ENCODE measurements at regions not wholly inside any gene's neighbourhood (a gene's known extent, or its start where the extent isn't known, plus 50 kb on each side); places are given as distances from the start of the nearest gene placed in this dataset.
"Not testable (repeated sequence)": the region's sequence is repeated elsewhere in the genome, so short reads cannot be mapped to it uniquely, and the experiment has no call there.

GRCh38 chrX:103428525-103428924, 52.2 kb downstream of the BEX3 start:
- H3K4me3 ChIP-seq (ENCODE audit: low read length in 2 of 2): no peak overlapping the region
- no peaks in the 10 kb centered on the region for H3K36me3 ChIP-seq (ENCODE audit: control insufficient read depth in 1 of 2, insufficient read depth in 2 of 2, low read length in 1 of 2)
- intact Hi-C loops (cut with DNase I): no loop called here
- ATAC-seq (ENCODE audit: low FRiP score): no peak
- H3K4me1 ChIP-seq (ENCODE audit: control insufficient read depth in 1 of 2, insufficient read depth in 2 of 2, low read length in 2 of 2): no peaks in the 10 kb centered on the region
- no peaks in the 10 kb centered on the region for H3K27me3 ChIP-seq (ENCODE audit: control insufficient read depth in 1 of 2, insufficient read depth in 2 of 2, low read length in 1 of 2)
- DNase-seq: no peak
- WGBS, 2 donors: 75 to 95% methylated on average over 2 of the region's 2 CpGs
- no peak overlapping the region for H3K27ac ChIP-seq (ENCODE audit: low read depth in 1 of 2, low read length in 2 of 2)
- no peaks in the 10 kb centered on the region for H3K9me3 ChIP-seq (ENCODE audit: control insufficient read depth, low read length)

- H3K27me3 ChIP-seq (ENCODE audit: control insufficient read depth in 1 of 2, insufficient read depth in 2 of 2, low read length in 1 of 2); DNase-seq; H3K9me3 ChIP-seq (ENCODE audit: control insufficient read depth, low read length); ATAC-seq (ENCODE audit: low FRiP score); H3K4me1 ChIP-seq (ENCODE audit: control insufficient read depth in 1 of 2, insufficient read depth in 2 of 2, low read length in 2 of 2); H3K27ac ChIP-seq (ENCODE audit: low read depth in 1 of 2, low read length in 2 of 2); H3K4me3 ChIP-seq (ENCODE audit: low read length in 2 of 2); H3K36me3 ChIP-seq (ENCODE audit: control insufficient read depth in 1 of 2, insufficient read depth in 2 of 2, low read length in 1 of 2); intact Hi-C loops (cut with DNase I): not testable (repeated sequence)
- WGBS, 2 donors: 71 to 95% methylated on average over 7 of the region's 7 CpGs
These were observed 52.7 kb downstream of the BEX3 start for GRCh38 chrX:103429026-103429425.

- H3K36me3 ChIP-seq (ENCODE audit: control insufficient read depth in 1 of 2, insufficient read depth in 2 of 2, low read length in 1 of 2): no peaks in the 10 kb centered on the region
- ATAC-seq (ENCODE audit: low FRiP score) (no peak), DNase-seq (no peak)
- H3K27ac ChIP-seq (ENCODE audit: low read depth in 1 of 2, low read length in 2 of 2): no peak overlapping the region
- no peak overlapping the region for H3K4me3 ChIP-seq (ENCODE audit: low read length in 2 of 2)
- intact Hi-C loops (cut with DNase I): no loop called here
- H3K4me1 ChIP-seq (ENCODE audit: control insufficient read depth in 1 of 2, insufficient read depth in 2 of 2, low read length in 2 of 2): no peaks in the 10 kb centered on the region
- H3K27me3 ChIP-seq (ENCODE audit: control insufficient read depth in 1 of 2, insufficient read depth in 2 of 2, low read length in 1 of 2): no peaks in the 10 kb centered on the region
- WGBS, 2 donors: 85 to 93% methylated on average over 7 of the region's 7 CpGs
- H3K9me3 ChIP-seq (ENCODE audit: control insufficient read depth, low read length): no peaks in the 10 kb centered on the region
These were observed 55.0 kb downstream of the BEX3 start for GRCh38 chrX:103431316-103431715.

GRCh38 chrX:103432841-103433240, 56.5 kb downstream of the BEX3 start:
- H3K27me3 ChIP-seq (ENCODE audit: control insufficient read depth in 1 of 2, insufficient read depth in 2 of 2, low read length in 1 of 2); H3K27ac ChIP-seq (ENCODE audit: low read depth in 1 of 2, low read length in 2 of 2); H3K36me3 ChIP-seq (ENCODE audit: control insufficient read depth in 1 of 2, insufficient read depth in 2 of 2, low read length in 1 of 2); ATAC-seq (ENCODE audit: low FRiP score); intact Hi-C loops (cut with DNase I); DNase-seq; H3K4me1 ChIP-seq (ENCODE audit: control insufficient read depth in 1 of 2, insufficient read depth in 2 of 2, low read length in 2 of 2); H3K9me3 ChIP-seq (ENCODE audit: control insufficient read depth, low read length); H3K4me3 ChIP-seq (ENCODE audit: low read length in 2 of 2): not testable (repeated sequence)
- whole genome bisulfite sequencing, 2 donors: 68 to 91% methylated on average over 5 of the region's 5 CpGs

- no peaks in the 10 kb centered on the region for H3K9me3 ChIP-seq (ENCODE audit: control insufficient read depth, low read length)
- intact Hi-C loops (cut with DNase I): no loop called here
- no peak overlapping the region for H3K27ac ChIP-seq (ENCODE audit: low read depth in 1 of 2, low read length in 2 of 2)
- no peaks in the 10 kb centered on the region for H3K36me3 ChIP-seq (ENCODE audit: control insufficient read depth in 1 of 2, insufficient read depth in 2 of 2, low read length in 1 of 2)
- H3K27me3 ChIP-seq (ENCODE audit: control insufficient read depth in 1 of 2, insufficient read depth in 2 of 2, low read length in 1 of 2): no peaks in the 10 kb centered on the region
- DNase-seq: no peak
- ATAC-seq (ENCODE audit: low FRiP score): no peak
- 72 to 91% methylated on average over 5 of the region's 5 CpGs for WGBS, 2 donors
- no peaks in the 10 kb centered on the region for H3K4me1 ChIP-seq (ENCODE audit: control insufficient read depth in 1 of 2, insufficient read depth in 2 of 2, low read length in 2 of 2)
- H3K4me3 ChIP-seq (ENCODE audit: low read length in 2 of 2): no peak overlapping the region
These were observed 61.0 kb downstream of the BEX3 start for GRCh38 chrX:103437147-103437873.

GRCh38 chrX:103439161-103439560, 62.8 kb downstream of the BEX3 start:
- DNase-seq (no peak), ATAC-seq (ENCODE audit: low FRiP score) (no peak)
- H3K9me3 ChIP-seq (ENCODE audit: control insufficient read depth, low read length): no peaks in the 10 kb centered on the region
- peaks cover 0 to 1% of the 10 kb centered on the region in 2 donors for H3K4me1 ChIP-seq (ENCODE audit: control insufficient read depth in 1 of 2, insufficient read depth in 2 of 2, low read length in 2 of 2)
- no peak overlapping the region for H3K4me3 ChIP-seq (ENCODE audit: low read length in 2 of 2)
- no peaks in the 10 kb centered on the region for H3K27me3 ChIP-seq (ENCODE audit: control insufficient read depth in 1 of 2, insufficient read depth in 2 of 2, low read length in 1 of 2)
- no peak overlapping the region for H3K27ac ChIP-seq (ENCODE audit: low read depth in 1 of 2, low read length in 2 of 2)
- no peaks in the 10 kb centered on the region for H3K36me3 ChIP-seq (ENCODE audit: control insufficient read depth in 1 of 2, insufficient read depth in 2 of 2, low read length in 1 of 2)
- 71 to 89% methylated on average over 2 of the region's 2 CpGs for WGBS, 2 donors
- intact Hi-C loops (cut with DNase I): no loop called here

- H3K27me3 ChIP-seq (ENCODE audit: control insufficient read depth in 1 of 2, insufficient read depth in 2 of 2, low read length in 1 of 2): no peaks in the 10 kb centered on the region
- 19 to 41% methylated on average over 2 of the region's 2 CpGs for WGBS, 2 donors
- no peak overlapping the region for H3K27ac ChIP-seq (ENCODE audit: low read depth in 1 of 2, low read length in 2 of 2)
- no peak for DNase-seq
- no peak overlapping the region for H3K4me3 ChIP-seq (ENCODE audit: low read length in 2 of 2)
- H3K9me3 ChIP-seq (ENCODE audit: control insufficient read depth, low read length): no peaks in the 10 kb centered on the region
- no peaks in the 10 kb centered on the region for H3K36me3 ChIP-seq (ENCODE audit: control insufficient read depth in 1 of 2, insufficient read depth in 2 of 2, low read length in 1 of 2)
- intact Hi-C loops (cut with DNase I): no loop called here
- no peak for ATAC-seq (ENCODE audit: low FRiP score)
- peaks cover 0 to 1% of the 10 kb centered on the region in 2 donors for H3K4me1 ChIP-seq (ENCODE audit: control insufficient read depth in 1 of 2, insufficient read depth in 2 of 2, low read length in 2 of 2)
These were observed 64.3 kb downstream of the BEX3 start for GRCh38 chrX:103440621-103441020.

- ATAC-seq (ENCODE audit: low FRiP score): no peak
- intact Hi-C loops (cut with DNase I): no loop called here
- Histone ChIP-seq H3K36me3 (ENCODE audit: control insufficient read depth in 1 of 2, insufficient read depth in 2 of 2, low read length in 1 of 2) (no peaks in the 10 kb centered on the region), H3K4me3 (ENCODE audit: low read length in 2 of 2) (no peak overlapping the region), H3K4me1 (ENCODE audit: control insufficient read depth in 1 of 2, insufficient read depth in 2 of 2, low read length in 2 of 2) (peaks cover 0 to 1% of the 10 kb centered on the region in 2 donors), H3K27me3 (ENCODE audit: control insufficient read depth in 1 of 2, insufficient read depth in 2 of 2, low read length in 1 of 2) (no peaks in the 10 kb centered on the region), H3K27ac (ENCODE audit: low read depth in 1 of 2, low read length in 2 of 2) (peak overlapping the region in 1 of 2 donors; percentile 76), H3K9me3 (ENCODE audit: control insufficient read depth, low read length) (no peaks in the 10 kb centered on the region)
- 70 to 97% methylated on average over 4 of the region's 4 CpGs for WGBS, 2 donors
- no peak for DNase-seq
These were observed 65.7 kb downstream of the BEX3 start for GRCh38 chrX:103441878-103442535.

GRCh38 chrX:103442536-103442901, 66.2 kb downstream of the BEX3 start:
- DNase-seq (no peak), ATAC-seq (ENCODE audit: low FRiP score) (no peak)
- Histone ChIP-seq H3K27ac (ENCODE audit: low read depth in 1 of 2, low read length in 2 of 2) (no peak overlapping the region), H3K9me3 (ENCODE audit: control insufficient read depth, low read length) (no peaks in the 10 kb centered on the region), H3K4me3 (ENCODE audit: low read length in 2 of 2) (no peak overlapping the region), H3K4me1 (ENCODE audit: control insufficient read depth in 1 of 2, insufficient read depth in 2 of 2, low read length in 2 of 2) (peaks cover 0 to 1% of the 10 kb centered on the region in 2 donors), H3K36me3 (ENCODE audit: control insufficient read depth in 1 of 2, insufficient read depth in 2 of 2, low read length in 1 of 2) (no peaks in the 10 kb centered on the region), H3K27me3 (ENCODE audit: control insufficient read depth in 1 of 2, insufficient read depth in 2 of 2, low read length in 1 of 2) (no peaks in the 10 kb centered on the region)
- intact Hi-C loops (cut with DNase I): no loop called here
- 14 to 26% methylated on average over 6 of the region's 6 CpGs for WGBS, 2 donors

Data from aorta (tissue), 5 donors.